ENCODE measurements at regions not wholly inside any gene's neighbourhood (a gene's known extent, or its start where the extent isn't known, plus 50 kb on each side); places are given as distances from the start of the nearest gene placed in this dataset.
"Not testable (repeated sequence)": the region's sequence is repeated elsewhere in the genome, so short reads cannot be mapped to it uniquely, and the experiment has no call there.

DNA sequence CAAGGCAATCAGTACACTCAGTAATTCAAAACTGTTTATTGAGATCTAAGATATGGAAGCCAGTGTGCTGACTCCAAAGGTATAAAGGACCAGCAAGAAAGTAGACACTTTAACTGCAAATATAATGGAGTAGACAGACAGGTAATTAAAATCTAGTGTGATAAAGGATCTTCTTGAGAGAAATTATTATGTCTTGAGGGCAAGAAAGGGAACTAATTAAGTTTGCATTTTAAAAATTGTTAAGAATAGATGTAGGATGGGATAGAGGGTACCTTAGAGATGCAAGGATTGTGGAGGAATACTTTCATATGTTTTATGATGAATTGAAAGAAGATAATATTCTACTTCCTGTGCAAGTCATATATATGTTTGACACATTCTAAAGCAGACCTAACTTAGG is 825.3 kb downstream of the LTN1 start:
- no peak overlapping the region for H3K4me3 Mint-ChIP-seq
- DNase-seq (ENCODE audit: low spot score in 2 of 2, unreplicated experiment in 2 of 2): no peak
- H3K4me1 Mint-ChIP-seq: no peaks in the 10 kb centered on the region
- peaks cover 3% of the 10 kb centered on the region for H3K9me3 Mint-ChIP-seq
- TF ChIP-seq, protein P1, sequence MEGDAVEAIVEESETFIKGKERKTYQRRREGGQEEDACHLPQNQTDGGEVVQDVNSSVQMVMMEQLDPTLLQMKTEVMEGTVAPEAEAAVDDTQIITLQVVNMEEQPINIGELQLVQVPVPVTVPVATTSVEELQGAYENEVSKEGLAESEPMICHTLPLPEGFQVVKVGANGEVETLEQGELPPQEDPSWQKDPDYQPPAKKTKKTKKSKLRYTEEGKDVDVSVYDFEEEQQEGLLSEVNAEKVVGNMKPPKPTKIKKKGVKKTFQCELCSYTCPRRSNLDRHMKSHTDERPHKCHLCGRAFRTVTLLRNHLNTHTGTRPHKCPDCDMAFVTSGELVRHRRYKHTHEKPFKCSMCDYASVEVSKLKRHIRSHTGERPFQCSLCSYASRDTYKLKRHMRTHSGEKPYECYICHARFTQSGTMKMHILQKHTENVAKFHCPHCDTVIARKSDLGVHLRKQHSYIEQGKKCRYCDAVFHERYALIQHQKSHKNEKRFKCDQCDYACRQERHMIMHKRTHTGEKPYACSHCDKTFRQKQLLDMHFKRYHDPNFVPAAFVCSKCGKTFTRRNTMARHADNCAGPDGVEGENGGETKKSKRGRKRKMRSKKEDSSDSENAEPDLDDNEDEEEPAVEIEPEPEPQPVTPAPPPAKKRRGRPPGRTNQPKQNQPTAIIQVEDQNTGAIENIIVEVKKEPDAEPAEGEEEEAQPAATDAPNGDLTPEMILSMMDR (IDR thresholded peaks at IDR 0.05; ENCODE audit: unreplicated experiment): no peak
- no peak overlapping the region for H3K27ac Mint-ChIP-seq
- peaks cover 7% of the 10 kb centered on the region for H3K36me3 Mint-ChIP-seq
- no peaks in the 10 kb centered on the region for H3K27me3 Mint-ChIP-seq (ENCODE audit: low read depth)

DNA sequence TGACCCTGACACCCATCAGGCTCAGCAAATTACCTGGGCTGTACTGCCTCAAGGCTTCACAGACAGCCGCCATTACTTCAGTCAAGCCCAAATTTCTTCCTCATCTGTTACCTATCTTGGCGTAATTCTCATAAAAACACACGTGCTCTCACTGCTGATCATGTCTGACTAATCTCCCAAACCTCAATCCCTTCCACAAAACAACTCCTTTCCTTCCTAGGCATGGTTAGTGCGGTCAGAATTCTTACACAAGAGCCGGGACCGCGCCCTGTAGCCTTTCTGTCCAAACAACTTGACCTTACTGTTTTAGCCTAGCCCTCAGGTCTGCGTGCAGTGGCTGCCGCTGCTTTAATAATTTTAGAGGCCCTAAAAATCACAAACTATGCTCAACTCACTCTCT is 828.2 kb downstream of the LTN1 start:
- not testable (repeated sequence) for H3K27ac Mint-ChIP-seq; H3K4me3 Mint-ChIP-seq; DNase-seq (ENCODE audit: low spot score in 2 of 2, unreplicated experiment in 2 of 2); H3K27me3 Mint-ChIP-seq (ENCODE audit: low read depth); H3K4me1 Mint-ChIP-seq; H3K36me3 Mint-ChIP-seq; H3K9me3 Mint-ChIP-seq

DNA sequence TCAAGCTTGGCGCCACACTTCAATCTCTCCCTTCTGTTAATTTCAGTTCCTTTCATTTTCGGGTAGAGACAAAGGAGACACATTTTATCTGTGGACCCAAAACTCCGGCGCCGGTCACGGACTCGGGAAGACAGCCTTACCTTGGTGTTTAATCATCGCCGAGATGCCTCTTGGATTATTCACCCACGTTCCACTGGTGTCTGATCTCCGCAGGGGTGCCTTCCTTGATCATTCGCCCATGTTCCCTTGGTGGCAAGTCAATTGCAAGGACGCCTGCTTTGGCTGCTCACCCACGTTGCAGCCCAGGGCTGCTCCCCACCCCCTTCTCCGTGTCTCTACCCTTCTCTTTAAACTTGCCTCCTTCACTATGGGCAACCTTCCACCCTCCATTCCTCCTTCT is 830.6 kb downstream of the LTN1 start:
- peaks cover 12% of the 10 kb centered on the region for H3K4me1 Mint-ChIP-seq
- DNase-seq (ENCODE audit: low spot score in 2 of 2, unreplicated experiment in 2 of 2); H3K27me3 Mint-ChIP-seq (ENCODE audit: low read depth): not testable (repeated sequence)
- H3K9me3 Mint-ChIP-seq: peaks cover 19% of the 10 kb centered on the region
- H3K36me3 Mint-ChIP-seq: peaks cover 11% of the 10 kb centered on the region
- peak overlapping the region; percentile 55 for H3K4me3 Mint-ChIP-seq
- H3K27ac Mint-ChIP-seq: peak overlapping the region; percentile 65

DNA sequence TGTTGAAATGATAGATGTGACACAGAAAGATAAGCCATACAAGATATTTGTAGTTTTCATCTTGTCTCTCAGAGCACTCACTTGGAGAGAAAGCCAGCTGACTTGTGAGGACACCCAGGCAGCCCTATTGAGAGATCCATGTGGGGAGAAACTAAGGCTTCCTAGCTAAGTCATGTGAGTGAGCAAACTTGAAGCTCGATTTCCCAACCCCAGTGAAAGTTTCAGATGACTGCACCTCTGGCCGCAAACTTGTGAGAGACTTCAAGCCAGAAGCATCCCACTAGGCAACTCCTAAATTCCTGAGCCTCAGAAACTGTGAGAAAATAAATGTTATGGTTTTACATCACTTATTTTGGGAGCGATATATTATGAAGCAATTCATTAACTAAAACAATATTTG is 832.3 kb downstream of the LTN1 start:
- Mint-ChIP-seq H3K36me3 (peaks cover 11% of the 10 kb centered on the region), H3K4me3 (peak overlapping the region; percentile 4), H3K27ac (peak overlapping the region; percentile 27), H3K9me3 (peaks cover 19% of the 10 kb centered on the region), H3K4me1 (peaks cover 16% of the 10 kb centered on the region), H3K27me3 (ENCODE audit: low read depth) (no peaks in the 10 kb centered on the region)
- TF ChIP-seq, protein P1 (IDR thresholded peaks at IDR 0.05; ENCODE audit: unreplicated experiment): no peak
- DNase-seq (ENCODE audit: low spot score in 2 of 2, unreplicated experiment in 2 of 2): no peak

DNA sequence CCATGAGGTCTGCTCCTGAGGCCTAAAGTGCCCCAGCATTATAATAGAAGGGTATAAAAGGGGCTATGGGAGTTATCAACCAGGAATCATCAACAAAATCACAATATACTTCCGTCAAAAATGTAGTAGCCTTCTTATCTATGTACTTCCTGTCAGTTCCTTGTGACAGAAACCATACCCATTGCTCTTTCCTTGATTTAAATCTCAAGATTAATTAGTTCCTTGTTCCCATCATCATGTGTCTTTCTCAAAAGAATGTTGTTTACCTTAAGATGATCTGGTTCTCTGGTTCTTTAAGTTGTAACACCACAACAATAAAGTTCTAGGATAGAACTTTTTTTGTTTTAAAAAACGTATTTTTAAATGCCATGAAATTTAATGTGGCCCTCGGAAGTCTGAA is 833.3 kb downstream of the LTN1 start:
- TF ChIP-seq, protein P1 (IDR thresholded peaks at IDR 0.05; ENCODE audit: unreplicated experiment): no peak

DNA sequence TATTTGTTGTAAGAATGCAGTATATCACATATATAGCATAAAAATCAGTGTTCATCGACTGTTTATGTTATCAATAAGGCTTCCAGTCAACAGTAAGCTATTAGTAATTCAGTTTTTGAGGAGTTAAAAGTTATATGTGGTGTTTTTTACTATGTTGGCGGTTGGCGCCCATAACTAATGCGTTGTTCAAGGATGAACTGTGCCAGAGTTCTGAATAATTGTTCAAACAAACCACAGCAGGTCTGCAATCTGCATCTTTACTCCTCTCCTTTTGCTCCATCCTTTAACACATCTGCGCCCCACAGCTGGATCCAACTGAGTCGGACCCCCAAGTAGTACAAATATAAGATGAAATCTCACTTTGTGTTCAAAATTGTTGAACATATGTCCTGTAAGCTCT is 836.1 kb downstream of the LTN1 start:
- Mint-ChIP-seq H3K4me1 (peaks cover 16% of the 10 kb centered on the region), H3K9me3 (peaks cover 14% of the 10 kb centered on the region), H3K36me3 (peaks cover 4% of the 10 kb centered on the region), H3K27ac (no peak overlapping the region), H3K4me3 (no peak overlapping the region), H3K27me3 (ENCODE audit: low read depth) (no peaks in the 10 kb centered on the region)
- DNase-seq (ENCODE audit: low spot score in 2 of 2, unreplicated experiment in 2 of 2): no peak
- TF ChIP-seq, protein P1 (IDR thresholded peaks at IDR 0.05; ENCODE audit: unreplicated experiment): no peak

More for the DNA sequence above, 833.3 kb downstream of the LTN1 start:
- no peak for DNase-seq (ENCODE audit: low spot score in 2 of 2, unreplicated experiment in 2 of 2)
- peaks cover 16% of the 10 kb centered on the region for H3K4me1 Mint-ChIP-seq
- H3K4me3 Mint-ChIP-seq: no peak overlapping the region
- no peaks in the 10 kb centered on the region for H3K27me3 Mint-ChIP-seq (ENCODE audit: low read depth)
- H3K27ac Mint-ChIP-seq: no peak overlapping the region
- H3K9me3 Mint-ChIP-seq: peaks cover 19% of the 10 kb centered on the region
- H3K36me3 Mint-ChIP-seq: peaks cover 11% of the 10 kb centered on the region

DNA sequence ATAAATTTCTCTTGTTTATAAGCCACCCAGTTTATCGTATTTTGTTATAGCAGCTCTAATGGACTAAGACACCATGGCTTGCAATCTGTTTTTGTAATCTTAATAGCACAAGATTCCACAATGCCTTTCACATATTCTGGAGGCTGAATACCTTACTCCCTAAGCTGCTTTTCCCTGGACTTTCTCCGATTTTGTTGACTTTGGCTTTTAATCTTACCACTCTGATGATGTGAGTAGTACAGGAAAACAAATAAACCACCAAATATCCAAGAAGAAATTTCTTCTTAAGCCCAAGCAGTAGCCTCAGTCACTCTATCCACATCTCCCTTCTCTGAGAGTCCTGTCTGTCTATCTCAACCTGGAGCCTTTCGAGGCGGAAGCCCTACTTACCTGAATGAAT is 838.6 kb downstream of the LTN1 start:
- peaks cover 4% of the 10 kb centered on the region for H3K36me3 Mint-ChIP-seq
- peaks cover 4% of the 10 kb centered on the region for H3K4me1 Mint-ChIP-seq
- peaks cover 10% of the 10 kb centered on the region for H3K9me3 Mint-ChIP-seq
- no peak for DNase-seq (ENCODE audit: low spot score in 2 of 2, unreplicated experiment in 2 of 2)
- H3K4me3 Mint-ChIP-seq: no peak overlapping the region
- H3K27ac Mint-ChIP-seq: no peak overlapping the region
- no peaks in the 10 kb centered on the region for H3K27me3 Mint-ChIP-seq (ENCODE audit: low read depth)
- TF ChIP-seq, protein P1 (IDR thresholded peaks at IDR 0.05; ENCODE audit: unreplicated experiment): no peak

All from mesothelial cell of epicardium (in vitro differentiated cells).